GM12873 (cell line): ENCODE measurements at regions not wholly inside any gene's neighbourhood (a gene's known extent, or its start where the extent isn't known, plus 50 kb on each side); places are given as distances from the start of the nearest gene placed in this dataset.

Experiments used
- TF ChIP-seq, protein P1 (sequence below): IDR thresholded peaks from 2 replicates; pipeline ENCODE4 v1.5.1; 2012; ENCODE audit warnings: low read depth, mild to moderate bottlenecking, moderate library complexity, low read length, control low read depth; ENCODE audit not compliant: insufficient read depth; ENCODE audit errors: missing control alignments

DNA sequence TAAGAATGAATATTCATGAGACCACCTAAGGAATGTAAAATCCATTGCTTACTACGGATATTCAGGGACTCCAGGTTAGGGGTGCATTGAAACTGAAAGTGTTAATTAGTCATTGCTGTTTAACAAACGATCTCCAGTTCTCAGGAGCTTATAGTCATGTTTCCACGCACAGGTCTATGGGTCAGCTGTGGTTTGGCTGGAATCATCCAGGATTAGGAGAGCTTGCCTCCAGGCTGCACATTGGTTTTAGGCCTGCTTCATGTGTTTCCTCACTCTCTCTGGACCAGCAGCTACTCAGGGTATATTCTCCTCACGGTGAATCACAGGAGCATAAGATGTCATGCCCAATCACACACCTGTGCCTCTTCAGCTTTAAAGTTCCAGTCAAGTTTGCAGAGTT lies 98.9 kb downstream of the ATXN3L start:
- TF ChIP-seq, protein P1, sequence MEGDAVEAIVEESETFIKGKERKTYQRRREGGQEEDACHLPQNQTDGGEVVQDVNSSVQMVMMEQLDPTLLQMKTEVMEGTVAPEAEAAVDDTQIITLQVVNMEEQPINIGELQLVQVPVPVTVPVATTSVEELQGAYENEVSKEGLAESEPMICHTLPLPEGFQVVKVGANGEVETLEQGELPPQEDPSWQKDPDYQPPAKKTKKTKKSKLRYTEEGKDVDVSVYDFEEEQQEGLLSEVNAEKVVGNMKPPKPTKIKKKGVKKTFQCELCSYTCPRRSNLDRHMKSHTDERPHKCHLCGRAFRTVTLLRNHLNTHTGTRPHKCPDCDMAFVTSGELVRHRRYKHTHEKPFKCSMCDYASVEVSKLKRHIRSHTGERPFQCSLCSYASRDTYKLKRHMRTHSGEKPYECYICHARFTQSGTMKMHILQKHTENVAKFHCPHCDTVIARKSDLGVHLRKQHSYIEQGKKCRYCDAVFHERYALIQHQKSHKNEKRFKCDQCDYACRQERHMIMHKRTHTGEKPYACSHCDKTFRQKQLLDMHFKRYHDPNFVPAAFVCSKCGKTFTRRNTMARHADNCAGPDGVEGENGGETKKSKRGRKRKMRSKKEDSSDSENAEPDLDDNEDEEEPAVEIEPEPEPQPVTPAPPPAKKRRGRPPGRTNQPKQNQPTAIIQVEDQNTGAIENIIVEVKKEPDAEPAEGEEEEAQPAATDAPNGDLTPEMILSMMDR, result no peak

DNA sequence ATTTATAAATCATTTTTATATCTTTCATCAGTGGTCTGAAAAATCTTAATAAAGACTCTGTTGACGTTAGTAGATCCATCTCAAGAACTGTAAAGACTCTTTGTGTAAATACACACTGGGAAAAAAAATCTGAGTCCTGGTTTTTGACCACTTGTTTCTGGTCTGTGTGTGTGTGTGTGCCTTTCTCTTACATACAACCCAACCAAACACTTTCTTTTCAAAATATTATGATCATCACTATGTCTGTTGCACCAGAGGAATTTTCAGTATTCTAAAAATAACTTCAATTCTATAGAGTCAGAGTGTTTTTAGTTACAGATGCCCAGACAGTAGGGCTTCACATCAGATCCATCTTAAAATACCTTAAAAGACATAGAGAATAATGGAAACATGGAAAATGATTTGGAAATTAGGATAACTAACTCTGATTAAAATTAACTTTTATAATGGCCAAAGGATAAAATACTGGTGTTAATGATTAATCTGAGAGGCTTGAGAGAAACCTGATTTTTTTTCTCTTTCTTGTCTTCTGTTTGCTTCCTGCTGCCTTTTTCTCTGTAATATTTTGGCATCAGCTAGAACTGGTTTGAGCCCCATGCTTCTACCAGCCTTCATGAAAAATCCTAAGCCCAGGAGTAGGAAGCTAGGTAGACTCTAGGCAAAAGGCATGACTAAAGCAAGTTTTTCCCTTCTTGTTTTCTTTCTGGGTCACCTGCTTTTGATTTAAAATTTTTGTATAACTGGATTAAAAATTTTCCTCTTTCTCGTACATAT lies 99.7 kb downstream of the ATXN3L start:
- TF ChIP-seq, protein P1, result no peak

DNA sequence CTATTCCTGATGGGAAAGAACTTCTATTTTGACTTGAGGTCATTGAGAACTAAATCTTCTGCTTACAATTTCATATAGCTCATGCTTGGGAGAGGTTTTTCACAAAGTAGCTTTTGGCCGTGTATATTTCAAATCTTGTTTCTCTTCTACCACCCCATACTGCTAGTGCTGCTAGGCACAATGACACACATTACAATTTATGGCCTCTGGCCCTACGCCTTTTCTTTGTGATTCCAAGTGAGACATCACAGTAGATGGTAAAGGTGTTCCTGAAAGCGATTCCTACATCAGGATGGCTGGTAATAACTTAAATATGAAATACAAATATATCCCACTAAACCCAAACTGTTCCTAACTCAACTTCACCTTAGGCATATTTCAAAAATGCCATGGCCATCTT lies 101.1 kb downstream of the ATXN3L start:
- TF ChIP-seq, protein P1, result no peak

- TF ChIP-seq, protein P1, result no peak
Observed at GRCh38 chrX:13216139-13216538, 103.7 kb downstream of the ATXN3L start.

DNA sequence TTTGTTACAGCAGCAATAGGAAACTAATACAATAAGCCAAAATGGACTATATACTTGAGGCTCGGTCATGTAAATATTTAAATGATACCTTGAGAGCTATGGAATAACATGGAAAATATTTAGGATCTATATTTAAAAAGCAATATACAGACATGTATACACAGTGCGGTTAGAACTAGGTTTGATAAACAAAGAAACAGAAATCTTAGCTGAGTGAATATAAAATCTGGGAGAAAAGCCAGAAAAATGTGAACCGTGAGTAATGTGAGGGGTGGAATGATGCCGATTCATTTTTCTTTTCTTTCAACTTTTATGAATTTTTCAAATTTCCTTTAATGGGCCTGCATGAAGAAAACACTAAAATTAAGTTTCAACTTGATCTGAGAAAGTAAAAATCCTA lies 104.1 kb downstream of the ATXN3L start:
- TF ChIP-seq, protein P1, result no peak

GRCh38 chrX:13212191-13212651 lies 107.6 kb downstream of the ATXN3L start:
- TF ChIP-seq, protein P1, result no peak

DNA sequence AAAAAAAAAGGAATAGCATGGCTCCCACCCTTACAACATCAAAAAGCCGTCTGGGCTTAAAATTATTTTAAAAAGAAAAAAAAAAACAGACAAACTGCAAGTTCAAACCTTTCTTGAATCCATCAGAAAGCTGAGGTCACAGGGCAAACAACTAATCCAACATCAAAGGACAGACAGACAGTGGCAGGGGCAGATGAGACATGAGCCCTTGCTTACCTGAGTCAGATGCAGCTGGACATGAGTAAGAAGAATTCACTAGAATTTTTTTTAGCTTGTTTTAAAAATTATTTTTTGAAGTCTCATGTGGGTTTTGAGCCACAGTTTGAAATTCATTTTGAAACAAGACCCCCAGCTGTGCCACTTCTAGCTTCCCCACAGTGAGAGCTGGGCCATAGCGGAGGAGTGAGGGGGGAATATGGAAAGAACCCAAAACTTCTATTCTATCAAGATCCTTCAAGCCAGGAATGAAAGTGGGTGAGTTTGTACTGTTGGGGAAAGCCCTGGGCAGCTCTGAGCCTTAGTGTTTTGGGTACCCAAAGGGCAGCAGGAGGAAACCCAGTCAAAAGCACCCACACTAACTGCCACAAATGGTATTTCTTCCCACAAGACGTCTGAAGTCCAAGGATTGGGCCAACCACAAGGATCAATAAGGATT lies 111.4 kb downstream of the ATXN3L start:
- TF ChIP-seq, protein P1, result no peak
